GM10266 (cell line): ENCODE measurements at regions not wholly inside any gene's neighbourhood (a gene's known extent, or its start where the extent isn't known, plus 50 kb on each side); places are given as distances from the start of the nearest gene placed in this dataset.
"Not testable (repeated sequence)": the region's sequence is repeated elsewhere in the genome, so short reads cannot be mapped to it uniquely, and the experiment has no call there.

Source experiments
- DNase-seq: peaks from one replicate; pipeline ENCODE4 v3.0.0; 2012; ENCODE audit errors: extremely low spot score
- CTCF ChIP-seq: IDR thresholded peaks from 2 replicates; pipeline ENCODE4 v1.5.1; 2012; ENCODE audit warnings: mild to moderate bottlenecking, low read depth; ENCODE audit not compliant: control insufficient read depth, insufficient read depth; ENCODE audit errors: missing control alignments

GRCh38 chr4:155047755-155048154, 160.7 kb upstream of the NPY2R start:
- no peak for TF ChIP-seq CTCF

GRCh38 chr4:155054042-155054441, 154.4 kb upstream of the NPY2R start:
- DNase-seq: not testable (repeated sequence)

More at GRCh38 chr4:155047755-155048154, 160.7 kb upstream of the NPY2R start:
- no peak for DNase-seq

GRCh38 chr4:155060419-155060818, 148.0 kb upstream of the NPY2R start:
- DNase-seq: no peak
- TF ChIP-seq CTCF: no peak

- no peak for DNase-seq
- no peak for TF ChIP-seq CTCF
Observed at GRCh38 chr4:155060873-155061272, 147.6 kb upstream of the NPY2R start.

- DNase-seq: no peak
- no peak for TF ChIP-seq CTCF
Observed at GRCh38 chr4:155062948-155063347, 145.5 kb upstream of the NPY2R start.

GRCh38 chr4:155064934-155065333, 143.5 kb upstream of the NPY2R start:
- DNase-seq: not testable (repeated sequence)

- DNase-seq: no peak
- TF ChIP-seq CTCF: no peak
Observed at GRCh38 chr4:155066871-155067270, 141.6 kb upstream of the NPY2R start.

GRCh38 chr4:155071962-155072361, 136.5 kb upstream of the NPY2R start:
- no peak for DNase-seq
- no peak for TF ChIP-seq CTCF

- TF ChIP-seq CTCF: no peak
- no peak for DNase-seq
Observed at GRCh38 chr4:155072417-155072816, 136.0 kb upstream of the NPY2R start.
